GM21381 (cell line): ENCODE measurements at regions not wholly inside any gene's neighbourhood (a gene's known extent, or its start where the extent isn't known, plus 50 kb on each side); places are given as distances from the start of the nearest gene placed in this dataset.

Experiments used
- ATAC-seq: cut with Tn5 transposase; IDR thresholded peaks from one replicate; pipeline ENCODE4 v1.9.1; 2021; ENCODE audit warnings: mild to moderate bottlenecking, moderate library complexity; ENCODE audit not compliant: unreplicated experiment

GRCh38 chrX:107560041-107560440 is 68.3 kb upstream of the PRPS1 start:
- no peak for ATAC-seq

GRCh38 chrX:107560980-107561379 is 67.3 kb upstream of the PRPS1 start:
- ATAC-seq, result no peak

GRCh38 chrX:107561468-107562215 is 66.7 kb upstream of the PRPS1 start:
- ATAC-seq, result no peak

- ATAC-seq, result no peak
These were observed 65.8 kb upstream of the PRPS1 start for GRCh38 chrX:107562482-107562881.

- ATAC-seq, result no peak
These were observed 64.5 kb upstream of the PRPS1 start for GRCh38 chrX:107563824-107564223.

GRCh38 chrX:107565015-107565414 is 63.3 kb upstream of the PRPS1 start:
- no peak for ATAC-seq

GRCh38 chrX:107565931-107566603 is 62.2 kb upstream of the PRPS1 start:
- ATAC-seq, result no peak

- ATAC-seq, result no peak
These were observed 61.6 kb upstream of the PRPS1 start for GRCh38 chrX:107566604-107567262.

- no peak for ATAC-seq
These were observed 60.9 kb upstream of the PRPS1 start for GRCh38 chrX:107567370-107567769.

- ATAC-seq, result no peak
These were observed 56.9 kb upstream of the PRPS1 start for GRCh38 chrX:107571296-107571998.

- no peak for ATAC-seq
These were observed 55.3 kb upstream of the PRPS1 start for GRCh38 chrX:107573016-107573415.

GRCh38 chrX:107574054-107574683 is 54.1 kb upstream of the PRPS1 start:
- no peak for ATAC-seq

GRCh38 chrX:107574711-107575110 is 53.6 kb upstream of the PRPS1 start:
- ATAC-seq, result no peak

GRCh38 chrX:107576392-107576791 is 51.9 kb upstream of the PRPS1 start:
- no peak for ATAC-seq

GRCh38 chrX:107576841-107577240 is 51.5 kb upstream of the PRPS1 start:
- ATAC-seq, result peak; percentile 61

GRCh38 chrX:107577933-107578332 is 50.4 kb upstream of the PRPS1 start:
- no peak for ATAC-seq
